Stimulated activated CD4-positive, alpha-beta T cell treated with anti-CD3 and anti-CD28 coated beads, Interleukin-2, amount 100 ng/mL, for 48 hours (primary cell): ENCODE measurements at regions not wholly inside any gene's neighbourhood (a gene's known extent, or its start where the extent isn't known, plus 50 kb on each side); places are given as distances from the start of the nearest gene placed in this dataset.

Experiments used
- DNase-seq, 2 donors: peaks; one replicate each; pipeline ENCODE4 v3.0.0-alpha.2; 2020

- DNase-seq = no peak
Observed at GRCh38 chr2:144596073-144596871, 76.4 kb upstream of the ZEB2 start.

GRCh38 chr2:144595686-144596072 is 75.8 kb upstream of the ZEB2 start:
- DNase-seq = no peak

- no peak for DNase-seq
Observed at GRCh38 chr2:144595279-144595678, 75.4 kb upstream of the ZEB2 start.

GRCh38 chr2:144593803-144594202 is 73.9 kb upstream of the ZEB2 start:
- DNase-seq = no peak

- no peak for DNase-seq
Observed at GRCh38 chr2:144592500-144593256, 72.8 kb upstream of the ZEB2 start.

GRCh38 chr2:144587306-144587705 is 67.4 kb upstream of the ZEB2 start:
- DNase-seq = no peak

- DNase-seq = no peak
Observed at GRCh38 chr2:144586476-144586875, 66.6 kb upstream of the ZEB2 start.

- no peak for DNase-seq
Observed at GRCh38 chr2:144583741-144584453, 64.0 kb upstream of the ZEB2 start.

GRCh38 chr2:144583381-144583729 is 63.4 kb upstream of the ZEB2 start:
- no peak for DNase-seq

GRCh38 chr2:144582651-144583380 is 62.9 kb upstream of the ZEB2 start:
- DNase-seq = no peak

- DNase-seq = no peak
Observed at GRCh38 chr2:144580521-144581161, 60.7 kb upstream of the ZEB2 start.

- no peak for DNase-seq
Observed at GRCh38 chr2:144579556-144579955, 59.6 kb upstream of the ZEB2 start.

GRCh38 chr2:144578099-144578498 is 58.2 kb upstream of the ZEB2 start:
- no peak for DNase-seq

- no peak for DNase-seq
Observed at GRCh38 chr2:144572977-144573376, 53.1 kb upstream of the ZEB2 start.

- DNase-seq = no peak
Observed at GRCh38 chr2:144571770-144572169, 51.9 kb upstream of the ZEB2 start.

GRCh38 chr2:144570566-144570965 is 50.6 kb upstream of the ZEB2 start:
- no peak for DNase-seq
